NCI-H226 (cell line): ENCODE measurements at regions not wholly inside any gene's neighbourhood (a gene's known extent, or its start where the extent isn't known, plus 50 kb on each side); places are given as distances from the start of the nearest gene placed in this dataset.

Experiments used
- DNase-seq: peaks from one replicate; pipeline ENCODE4 v3.0.0-alpha.2; 2015

- no peak for DNase-seq
Observed at GRCh38 chr5:123673107-123673506, 161.1 kb downstream of the CSNK1G3 start.

GRCh38 chr5:123671711-123672456 lies 159.9 kb downstream of the CSNK1G3 start:
- DNase-seq, result no peak

GRCh38 chr5:123671042-123671441 lies 159.1 kb downstream of the CSNK1G3 start:
- no peak for DNase-seq
